ENCODE measurements at regions not wholly inside any gene's neighbourhood (a gene's known extent, or its start where the extent isn't known, plus 50 kb on each side); places are given as distances from the start of the nearest gene placed in this dataset.

- intact Hi-C loops (cut with DNase I): no loop called here
- DNase-seq (no peak), ATAC-seq (no peak)
Observed at GRCh38 chr1:239891621-239892358, 199.9 kb upstream of the FMN2 start.

- DNase-seq (no peak), ATAC-seq (no peak)
- intact Hi-C loops (cut with DNase I): no loop called here
Observed at GRCh38 chr1:239892602-239893001, 199.1 kb upstream of the FMN2 start.

- DNase-seq (no peak), ATAC-seq (no peak)
- intact Hi-C loops (cut with DNase I): no loop called here
Observed at GRCh38 chr1:239893127-239893731, 198.5 kb upstream of the FMN2 start.

GRCh38 chr1:239896569-239896968, 195.1 kb upstream of the FMN2 start:
- intact Hi-C loops (cut with DNase I): loop anchor here in 1 of 2 donors (5.0 kb wide), 2 partner anchors 489 to 1644 kb away; no protein-coding TSS in a partner anchor
- ATAC-seq: no peak

GRCh38 chr1:239896980-239897379, 194.7 kb upstream of the FMN2 start:
- ATAC-seq: no peak
- DNase-seq: no peak
- intact Hi-C loops (cut with DNase I): loop anchor here in 1 of 2 donors (5.0 kb wide), 2 partner anchors 490 to 1645 kb away; no protein-coding TSS in a partner anchor

More at GRCh38 chr1:239896569-239896968, 195.1 kb upstream of the FMN2 start:
- DNase-seq: no peak

GRCh38 chr1:239897458-239897857, 194.2 kb upstream of the FMN2 start:
- ATAC-seq: no peak

GRCh38 chr1:239898062-239898730, 193.5 kb upstream of the FMN2 start:
- ATAC-seq (peak; percentile 81 to 92), DNase-seq (peak; percentile 76)
- intact Hi-C loops (cut with DNase I): loop anchor here in 1 of 2 donors (5.0 kb wide), 2 partner anchors 491 to 1646 kb away; no protein-coding TSS in a partner anchor

More at GRCh38 chr1:239897458-239897857, 194.2 kb upstream of the FMN2 start:
- intact Hi-C loops (cut with DNase I): loop anchor here in 1 of 2 donors (5.0 kb wide), 2 partner anchors 490 to 1645 kb away; no protein-coding TSS in a partner anchor
- DNase-seq: no peak

GRCh38 chr1:239899747-239900146, 191.9 kb upstream of the FMN2 start:
- ATAC-seq: no peak
- intact Hi-C loops (cut with DNase I): loop anchor here in 1 of 2 donors (5.0 kb wide), 2 partner anchors 492 to 1647 kb away; no protein-coding TSS in a partner anchor
- DNase-seq: no peak

- ATAC-seq (no peak), DNase-seq (no peak)
- intact Hi-C loops (cut with DNase I): no loop called here
Observed at GRCh38 chr1:239906394-239906793, 185.3 kb upstream of the FMN2 start.

GRCh38 chr1:239909898-239910297, 181.8 kb upstream of the FMN2 start:
- DNase-seq: no peak
- intact Hi-C loops (cut with DNase I): no loop called here
- peak in 1 of 2 donors; percentile 63 for ATAC-seq

GRCh38 chr1:239912471-239912870, 179.2 kb upstream of the FMN2 start:
- peak in 1 of 2 donors; percentile 51 for ATAC-seq
- intact Hi-C loops (cut with DNase I): no loop called here
- no peak for DNase-seq

GRCh38 chr1:239913141-239913585, 178.5 kb upstream of the FMN2 start:
- intact Hi-C loops (cut with DNase I): no loop called here
- DNase-seq (no peak), ATAC-seq (no peak)

GRCh38 chr1:239914751-239915231, 176.9 kb upstream of the FMN2 start:
- intact Hi-C loops (cut with DNase I): no loop called here
- peak in 1 of 2 donors; percentile 68 for ATAC-seq
- no peak for DNase-seq

- no peak for DNase-seq
- no peak for ATAC-seq
- intact Hi-C loops (cut with DNase I): no loop called here
Observed at GRCh38 chr1:239918634-239919033, 173.0 kb upstream of the FMN2 start.

GRCh38 chr1:239920214-239920613, 171.5 kb upstream of the FMN2 start:
- no peak for DNase-seq
- intact Hi-C loops (cut with DNase I): no loop called here
- no peak for ATAC-seq

GRCh38 chr1:239922778-239923522, 168.7 kb upstream of the FMN2 start:
- DNase-seq (no peak), ATAC-seq (no peak)
- intact Hi-C loops (cut with DNase I): no loop called here

- intact Hi-C loops (cut with DNase I): no loop called here
- ATAC-seq (no peak), DNase-seq (no peak)
Observed at GRCh38 chr1:239924741-239925350, 166.8 kb upstream of the FMN2 start.

GRCh38 chr1:239926184-239926583, 165.5 kb upstream of the FMN2 start:
- intact Hi-C loops (cut with DNase I): no loop called here
- no peak for DNase-seq
- no peak for ATAC-seq

- DNase-seq: no peak
- ATAC-seq: no peak
- intact Hi-C loops (cut with DNase I): no loop called here
Observed at GRCh38 chr1:239929317-239929716, 162.4 kb upstream of the FMN2 start.

Measured in left cardiac atrium (tissue), 4 donors.